Renal cortex interstitium (tissue), 11 donors: ENCODE measurements at regions not wholly inside any gene's neighbourhood (a gene's known extent, or its start where the extent isn't known, plus 50 kb on each side); places are given as distances from the start of the nearest gene placed in this dataset.

ENCODE experiments used
- DNase-seq, 11 donors: peaks; one replicate each; pipeline ENCODE4 v3.0.0-alpha.2; 2013; ENCODE audit warnings: low read depth in 9 of 11, low spot score in 4 of 11; ENCODE audit errors: extremely low read depth in 1 of 11

- no peak for DNase-seq
Measured at GRCh38 chr11:71336176-71336995, 84.0 kb upstream of the SHANK2 start.

GRCh38 chr11:71335371-71335770, 83.0 kb upstream of the SHANK2 start:
- no peak for DNase-seq

GRCh38 chr11:71334191-71334590, 81.8 kb upstream of the SHANK2 start:
- no peak for DNase-seq

- DNase-seq, result no peak
Measured at GRCh38 chr11:71333473-71333872, 81.1 kb upstream of the SHANK2 start.

GRCh38 chr11:71332447-71332846, 80.1 kb upstream of the SHANK2 start:
- DNase-seq, result no peak

GRCh38 chr11:71332046-71332445, 79.7 kb upstream of the SHANK2 start:
- no peak for DNase-seq

GRCh38 chr11:71331631-71332030, 79.3 kb upstream of the SHANK2 start:
- no peak for DNase-seq

GRCh38 chr11:71330996-71331395, 78.6 kb upstream of the SHANK2 start:
- no peak for DNase-seq

GRCh38 chr11:71330349-71330748, 78.0 kb upstream of the SHANK2 start:
- DNase-seq, result no peak

GRCh38 chr11:71329786-71330185, 77.4 kb upstream of the SHANK2 start:
- DNase-seq, result no peak

GRCh38 chr11:71329165-71329510, 76.8 kb upstream of the SHANK2 start:
- no peak for DNase-seq

GRCh38 chr11:71327156-71328085, 75.0 kb upstream of the SHANK2 start:
- no peak for DNase-seq

GRCh38 chr11:71326328-71326940, 74.1 kb upstream of the SHANK2 start:
- DNase-seq, result no peak

- DNase-seq, result no peak
Measured at GRCh38 chr11:71325418-71326327, 73.3 kb upstream of the SHANK2 start.

- DNase-seq, result no peak
Measured at GRCh38 chr11:71324788-71325417, 72.5 kb upstream of the SHANK2 start.

- no peak for DNase-seq
Measured at GRCh38 chr11:71323876-71324526, 71.6 kb upstream of the SHANK2 start.

- DNase-seq, result no peak
Measured at GRCh38 chr11:71322861-71323582, 70.6 kb upstream of the SHANK2 start.
